A549 (cell line): ENCODE measurements at regions not wholly inside any gene's neighbourhood (a gene's known extent, or its start where the extent isn't known, plus 50 kb on each side); places are given as distances from the start of the nearest gene placed in this dataset.
"Not testable (repeated sequence)": the region's sequence is repeated elsewhere in the genome, so short reads cannot be mapped to it uniquely, and the experiment has no call there.

Source experiments
- ATAC-seq, 2 experiments: fragments of 200-7000 bp in 1 of 2; fragments of >200 bp in 1 of 2; cut with Nextera tagmentation in 1 of 2; cut with Tn5 transposase in 1 of 2; 3 replicates each; pipeline versions ENCODE4 v1.8.0 to v1.9.1; 2018 to 2020; ENCODE audit warnings: mild to moderate bottlenecking in 1 of 2, moderate library complexity in 1 of 2
- CTCF ChIA-PET: fragments of 300-600 bp; sonication (Branson Sonifier 250); formaldehyde crosslinking; extraction: SDS; loops from one replicate; lab custom pipeline; 2021; ENCODE audit warnings: antibody characterized with exemption, inconsistent platforms; lab: Yijun Ruan, JAX
- POLR2A ChIA-PET: fragments of 350-600 bp; formaldehyde crosslinking; extraction: SDS; loops from one replicate; lab custom pipeline; 2021; ENCODE audit warnings: antibody characterized with exemption, inconsistent platforms; lab: Yijun Ruan, JAX
- DNase-seq, 2 experiments: peaks; one replicate each; pipeline versions ENCODE4 v3.0.0 to v3.0.0-alpha.2; 2011 to 2016; ENCODE audit warnings: low read depth in 1 of 2, low spot score in 1 of 2
- FAIRE-seq: peaks from 2 replicates; lab custom pipeline; 2011; peaks lifted over from hg19 to GRCh38; lab: Jason Lieb, UNC
- H3K27ac ChIP-seq, 2 experiments: fragments of >200 bp; sonication (Bioruptor Twin); formaldehyde crosslinking; 3 replicates each; pipeline ENCODE4 v1.5.1; 2016 to 2017
- H3K4me1 ChIP-seq: fragments of >200 bp; sonication (Bioruptor Twin); formaldehyde crosslinking; 3 replicates; pipeline ENCODE4 v1.6.1; 2016
- H3K4me2 ChIP-seq: fragments of >200 bp; sonication (Bioruptor Twin); formaldehyde crosslinking; 3 replicates; pipeline ENCODE4 v1.6.1; 2016
- H3K4me3 ChIP-seq: fragments of >200 bp; sonication (Bioruptor Twin); formaldehyde crosslinking; 3 replicates; pipeline ENCODE4 v1.5.1; 2016
- H3K9me3 ChIP-seq: fragments of >200 bp; sonication (Bioruptor Twin); formaldehyde crosslinking; 3 replicates; pipeline ENCODE4 v1.6.1; 2016
- CEBPB ChIP-seq, 2 experiments: fragments of >200 bp in 1 of 2; sonication (Bioruptor Twin) in 1 of 2; formaldehyde crosslinking in 1 of 2; IDR thresholded peaks; 2 replicates each; pipeline ENCODE4 v1.6.1; 2012 to 2016
- GATA3 ChIP-seq: IDR thresholded peaks from 2 replicates; pipeline ENCODE4 v1.6.1; 2012; ENCODE audit warnings: borderline replicate concordance
- WGBS: methylation state at CpG from one replicate; pipeline ENCODE4 v1.1.6; 2017; ENCODE audit errors: missing lambda C conversion rate; 5-methylcytosine and 5-hydroxymethylcytosine counted together

DNA sequence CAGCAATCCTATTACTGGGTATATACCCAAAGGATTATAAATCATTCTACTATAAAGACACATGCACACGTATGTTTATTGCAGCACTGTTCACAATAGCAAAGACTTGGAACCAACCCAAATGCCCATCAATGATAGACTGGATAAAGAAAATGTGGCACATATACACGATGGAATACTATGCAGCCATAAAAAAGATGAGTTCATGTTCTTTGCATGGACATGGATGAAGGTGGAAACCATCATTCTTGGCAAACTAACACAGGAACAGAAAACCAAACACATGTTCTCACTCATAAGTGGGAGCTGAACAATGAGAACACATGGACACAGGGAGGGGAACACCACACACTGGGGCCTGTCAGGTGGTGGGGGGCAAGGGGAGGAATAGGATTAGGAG lies 58.1 kb upstream of the PMCH start:
- DNase-seq, ATAC-seq, H3K4me3 ChIP-seq, H3K9me3 ChIP-seq, FAIRE-seq, POLR2A ChIA-PET, H3K4me1 ChIP-seq, CTCF ChIA-PET, H3K27ac ChIP-seq, H3K4me2 ChIP-seq: not testable (repeated sequence)
- 19% methylated on average over 2 of the region's 2 CpGs for WGBS

DNA sequence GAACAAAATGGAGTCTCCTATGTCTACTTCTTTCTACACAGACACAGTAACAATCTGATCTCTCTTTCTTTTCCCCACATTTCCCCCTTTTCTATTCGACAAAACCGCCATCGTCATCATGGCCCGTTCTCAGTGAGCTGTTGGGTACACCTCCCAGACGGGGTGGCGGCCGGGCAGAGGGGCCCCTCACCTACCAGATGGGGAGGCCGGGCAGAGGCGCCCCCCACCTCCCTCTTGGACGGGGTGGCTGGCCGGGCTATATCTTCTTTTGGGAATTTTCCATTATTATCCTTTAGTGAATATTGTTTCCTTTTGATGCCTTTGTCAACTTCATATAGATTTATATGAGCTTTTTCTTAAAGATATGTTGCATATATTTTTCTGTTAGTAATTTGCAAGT lies 53.4 kb upstream of the PMCH start:
- H3K4me3 ChIP-seq, POLR2A ChIA-PET, DNase-seq, H3K27ac ChIP-seq, FAIRE-seq, H3K4me2 ChIP-seq, H3K9me3 ChIP-seq, CTCF ChIA-PET, ATAC-seq: not testable (repeated sequence)
- peaks cover 11% of the 10 kb centered on the region; the same call in 2 of the 3 replicates for H3K4me1 ChIP-seq
- 64% methylated on average over 10 of the region's 11 CpGs for WGBS

DNA sequence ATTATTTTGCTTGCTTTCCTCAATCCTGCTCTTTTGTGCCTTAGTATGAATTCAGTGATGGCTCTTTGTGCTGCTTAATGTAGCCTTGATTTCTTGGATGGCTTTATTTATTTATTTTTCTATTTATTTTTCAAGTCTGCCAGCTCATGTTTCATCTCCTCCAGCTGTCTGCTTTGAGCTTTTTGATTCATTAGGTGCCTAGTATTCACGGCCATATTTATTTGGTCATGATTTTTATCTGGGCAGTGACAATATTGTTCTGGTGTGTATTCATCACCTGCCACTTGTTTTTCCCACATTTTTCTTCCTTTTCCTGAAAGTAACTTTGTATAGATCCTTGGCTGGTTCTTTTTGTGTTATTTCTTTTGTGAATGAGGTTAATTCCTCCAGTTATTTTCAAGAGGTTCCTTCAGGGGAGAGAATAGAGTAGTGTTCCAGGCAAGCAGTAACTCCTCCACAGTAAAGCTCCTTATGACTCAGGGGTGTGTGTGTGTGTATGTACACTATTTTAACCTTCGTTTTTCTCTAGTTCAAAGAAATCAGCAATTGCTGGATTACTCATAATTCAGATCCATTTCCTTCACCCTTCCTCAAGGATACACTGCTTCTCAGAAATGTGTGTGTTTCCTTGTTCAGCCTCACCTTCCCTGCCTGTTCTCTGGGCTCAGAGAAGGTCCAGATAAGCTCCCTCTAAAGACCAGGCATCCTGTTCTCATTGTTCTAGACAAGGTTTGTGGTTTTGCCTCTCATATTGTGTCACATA lies 51.6 kb upstream of the PMCH start:
- 10% methylated on average over 2 of the region's 2 CpGs for WGBS
- POLR2A ChIA-PET: no interaction called here
- peak overlapping the region in 1 of 2 experiments; percentile 28; a peak in 1 of 6 replicates for H3K27ac ChIP-seq
- DNase-seq (peak in 1 of 2 experiments; percentile 44), ATAC-seq (peak; percentile 54 to 58; a peak in 3 of 6 replicates), FAIRE-seq (no peak)
- peak overlapping the region; percentile 47 for H3K4me2 ChIP-seq
- TF ChIP-seq GATA3 (0 out of 2 replicates have a peak, but pooled peaks have one; percentile 17), CEBPB (IDR thresholded peaks at IDR 0.05) (no peak)
- no peak overlapping the region for H3K4me3 ChIP-seq
- CTCF ChIA-PET: no interaction called here
- peaks cover 11% of the 10 kb centered on the region; the same call in 2 of the 3 replicates for H3K4me1 ChIP-seq
- H3K9me3 ChIP-seq: peaks cover 5% of the 10 kb centered on the region; the same call in 1 of the 3 replicates
